H9 (cell line): ENCODE measurements at regions not wholly inside any gene's neighbourhood (a gene's known extent, or its start where the extent isn't known, plus 50 kb on each side); places are given as distances from the start of the nearest gene placed in this dataset.

Experiments used
- DNase-seq: peaks from one replicate; pipeline ENCODE4 v3.0.0-alpha.2; 2017
- H2AFZ ChIP-seq: one replicate; pipeline ENCODE4 v1.6.1; 2013; ENCODE audit warnings: mild to moderate bottlenecking, low read length, control low read depth, moderate library complexity
- H2AK5ac ChIP-seq: 2 replicates; pipeline ENCODE4 v1.6.1; 2013; ENCODE audit warnings: low read length, control low read depth, mixed read lengths; ENCODE audit not compliant: insufficient read length
- H2BK120ac ChIP-seq: one replicate; pipeline ENCODE4 v1.6.1; 2013; ENCODE audit warnings: low read depth, mild to moderate bottlenecking, low read length, control low read depth, inconsistent platforms; ENCODE audit not compliant: poor library complexity, severe bottlenecking
- H2BK12ac ChIP-seq: 2 replicates; pipeline ENCODE4 v1.6.1; 2013; ENCODE audit warnings: low read length, control low read depth, mixed read lengths, low read depth; ENCODE audit not compliant: insufficient read length
- H2BK15ac ChIP-seq: 2 replicates; pipeline ENCODE4 v1.6.1; 2013; ENCODE audit warnings: low read depth, low read length, control low read depth
- H2BK20ac ChIP-seq: one replicate; pipeline ENCODE4 v1.6.1; 2013; ENCODE audit warnings: low read depth, mild to moderate bottlenecking, low read length, control low read depth, inconsistent platforms; ENCODE audit not compliant: poor library complexity, severe bottlenecking
- H2BK5ac ChIP-seq: 2 replicates; pipeline ENCODE4 v1.6.1; 2013; ENCODE audit warnings: low read length, control low read depth, mixed read lengths; ENCODE audit not compliant: insufficient read length
- H3K14ac ChIP-seq: 2 replicates; pipeline ENCODE4 v1.6.1; 2013; ENCODE audit warnings: low read length, control low read depth; ENCODE audit not compliant: insufficient read depth
- H3K18ac ChIP-seq: 2 replicates; pipeline ENCODE4 v1.6.1; 2013; ENCODE audit warnings: low read depth, mild to moderate bottlenecking, mixed read lengths, low read length, control low read depth; ENCODE audit not compliant: insufficient read length
- H3K23ac ChIP-seq: 2 replicates; pipeline ENCODE4 v1.6.1; 2013; ENCODE audit warnings: low read length, control low read depth, mixed read lengths, low read depth; ENCODE audit not compliant: insufficient read length
- H3K23me2 ChIP-seq: 2 replicates; pipeline ENCODE4 v1.6.1; 2013; ENCODE audit warnings: low read depth, mild to moderate bottlenecking, mixed read lengths, low read length, control low read depth; ENCODE audit not compliant: insufficient read length, poor library complexity, severe bottlenecking
- H3K27ac ChIP-seq: 2 replicates; pipeline ENCODE4 v1.5.1; 2013; ENCODE audit warnings: low read length, control low read depth, mixed read lengths, low read depth; ENCODE audit not compliant: insufficient read length
- H3K27me3 ChIP-seq: 2 replicates; pipeline ENCODE4 v1.6.1; 2013; ENCODE audit warnings: low read length, control low read depth, inconsistent platforms; ENCODE audit not compliant: insufficient read depth
- H3K4ac ChIP-seq: 2 replicates; pipeline ENCODE4 v1.6.1; 2013; ENCODE audit warnings: low read depth, mild to moderate bottlenecking, control low read depth, inconsistent platforms, low read length, moderate library complexity
- H3K4me1 ChIP-seq: 2 replicates; pipeline ENCODE4 v1.6.1; 2013; ENCODE audit warnings: low read length, control low read depth, inconsistent platforms; ENCODE audit not compliant: insufficient read depth
- H3K4me2 ChIP-seq: 2 replicates; pipeline ENCODE4 v1.6.1; 2013; ENCODE audit warnings: low read length, control low read depth, mixed read lengths; ENCODE audit not compliant: insufficient read length, insufficient read depth
- H3K56ac ChIP-seq: 2 replicates; pipeline ENCODE4 v1.6.1; 2013; ENCODE audit warnings: low read depth, mild to moderate bottlenecking, mixed read lengths, low read length, control low read depth; ENCODE audit not compliant: insufficient read length
- H3K79me1 ChIP-seq: 2 replicates; pipeline ENCODE4 v1.6.1; 2013; ENCODE audit warnings: low read depth, mild to moderate bottlenecking, moderate library complexity, low read length, control low read depth, inconsistent platforms; ENCODE audit not compliant: insufficient read depth, poor library complexity, severe bottlenecking
- H3K79me2 ChIP-seq: 2 replicates; pipeline ENCODE4 v1.6.1; 2013; ENCODE audit warnings: low read length, control low read depth, inconsistent platforms; ENCODE audit not compliant: insufficient read depth
- H3K9ac ChIP-seq: 2 replicates; pipeline ENCODE4 v1.6.1; 2013; ENCODE audit warnings: low read length, control low read depth, mixed read lengths; ENCODE audit not compliant: insufficient read length; ENCODE audit errors: extremely low read depth
- H3K9me3 ChIP-seq: one replicate; pipeline ENCODE4 v1.6.1; 2013; ENCODE audit warnings: low read depth, low read length, inconsistent platforms; ENCODE audit not compliant: control insufficient read depth
- H3T11ph ChIP-seq: one replicate; pipeline ENCODE4 v1.6.1; 2013; ENCODE audit warnings: mild to moderate bottlenecking, low read length, control low read depth, inconsistent platforms
- H4K20me1 ChIP-seq: one replicate; pipeline ENCODE4 v1.6.1; 2013; ENCODE audit not compliant: control insufficient read depth, insufficient read length, insufficient read depth
- H4K5ac ChIP-seq: 2 replicates; pipeline ENCODE4 v1.6.1; 2013; ENCODE audit warnings: low read depth, mild to moderate bottlenecking, mixed read lengths, low read length, control low read depth; ENCODE audit not compliant: insufficient read length
- H4K8ac ChIP-seq: replicated peaks from 2 replicates; pipeline ENCODE4 v1.6.1; 2013; ENCODE audit warnings: low read length, control low read depth, mixed read lengths, low read depth; ENCODE audit not compliant: insufficient read length
- H4K91ac ChIP-seq: 2 replicates; pipeline ENCODE4 v1.6.1; 2013; ENCODE audit warnings: low read depth, mild to moderate bottlenecking, moderate library complexity, mixed read lengths, low read length, control low read depth; ENCODE audit not compliant: insufficient read length
- H3K27ac Mint-ChIP-seq, 3 experiments: 2 replicates in 2 of 3; 3 replicates in 1 of 3; pipeline ENCODE4 v1.8.0; 2020 to 2021; ENCODE audit warnings: mixed read lengths in 3 of 3, mild to moderate bottlenecking in 1 of 3, moderate library complexity in 1 of 3
- H3K27me3 Mint-ChIP-seq: 2 replicates; pipeline ENCODE4 v1.8.0; 2021; ENCODE audit warnings: low read depth, mild to moderate bottlenecking, moderate library complexity, mixed read lengths
- H3K36me3 Mint-ChIP-seq, 3 experiments: 2 replicates in 2 of 3; 3 replicates in 1 of 3; pipeline ENCODE4 v1.8.0; 2020 to 2021; ENCODE audit warnings: low read depth in 3 of 3, mixed read lengths in 3 of 3; ENCODE audit not compliant: insufficient read depth in 1 of 3
- H3K4me1 Mint-ChIP-seq, 2 experiments: 2 replicates each; pipeline ENCODE4 v1.8.0; 2020; ENCODE audit warnings: mixed read lengths in 2 of 2
- H3K4me3 Mint-ChIP-seq, 2 experiments: 2 replicates in 1 of 2; 3 replicates in 1 of 2; pipeline ENCODE4 v1.8.0; 2020 to 2021; ENCODE audit warnings: mild to moderate bottlenecking in 2 of 2, mixed read lengths in 2 of 2, moderate library complexity in 1 of 2
- H3K9me3 Mint-ChIP-seq, 2 experiments: 2 replicates in 1 of 2; 3 replicates in 1 of 2; pipeline ENCODE4 v1.8.0; 2020; ENCODE audit warnings: mild to moderate bottlenecking in 2 of 2, mixed read lengths in 2 of 2, moderate library complexity in 1 of 2
- CTCF ChIP-seq: fragments of 200-600 bp; sonication (generic); conservative IDR thresholded peaks from 3 replicates; pipeline ENCODE4 v1.8.0; 2021; ENCODE audit warnings: antibody characterized with exemption, mild to moderate bottlenecking

GRCh38 chr4:126057371-126057770, 742.6 kb downstream of the FAT4 start:
- no peak overlapping the region for H3K27ac Mint-ChIP-seq
- no peak for TF ChIP-seq CTCF
- H3K36me3 Mint-ChIP-seq, result no peaks in the 10 kb centered on the region

More at GRCh38 chr4:126057371-126057770, 742.6 kb downstream of the FAT4 start:
- H2BK12ac ChIP-seq, result no peak overlapping the region
- no peak overlapping the region for H2BK120ac ChIP-seq
- no peak overlapping the region for H3K56ac ChIP-seq
- no peak overlapping the region for H2BK5ac ChIP-seq
- H3K18ac ChIP-seq, result no peak overlapping the region
- no peak overlapping the region for H3K9ac ChIP-seq
- no peak overlapping the region for H2BK20ac ChIP-seq
- Mint-ChIP-seq H3K4me3 (no peak overlapping the region), H3K27me3 (no peaks in the 10 kb centered on the region), H3K4me1 (no peaks in the 10 kb centered on the region), H3K9me3 (no peaks in the 10 kb centered on the region)
- no peak overlapping the region for H2AK5ac ChIP-seq
- H4K20me1 ChIP-seq, result no peaks in the 10 kb centered on the region
- H3K23ac ChIP-seq, result no peak overlapping the region
- H3K9me3 ChIP-seq, result no peaks in the 10 kb centered on the region
- no peaks in the 10 kb centered on the region for H3K4me1 ChIP-seq
- no peak overlapping the region for H3K14ac ChIP-seq
- no peak overlapping the region for H3K4ac ChIP-seq
- H3K4me2 ChIP-seq, result no peak overlapping the region
- no peaks in the 10 kb centered on the region for H3K27me3 ChIP-seq
- H2AFZ ChIP-seq, result no peak overlapping the region
- no peak overlapping the region for H4K8ac ChIP-seq
- H3K27ac ChIP-seq, result no peak overlapping the region
- H2BK15ac ChIP-seq, result no peak overlapping the region
- no peak overlapping the region for H4K5ac ChIP-seq
- no peaks in the 10 kb centered on the region for H3K79me2 ChIP-seq
- no peak for DNase-seq
- H3K79me1 ChIP-seq, result no peaks in the 10 kb centered on the region
- no peak overlapping the region for H3T11ph ChIP-seq
- no peaks in the 10 kb centered on the region for H3K23me2 ChIP-seq
- H4K91ac ChIP-seq, result no peak overlapping the region
